H1 (cell line): ENCODE measurements at regions not wholly inside any gene's neighbourhood (a gene's known extent, or its start where the extent isn't known, plus 50 kb on each side); places are given as distances from the start of the nearest gene placed in this dataset.
A peak's percentile ranks its signal among the peaks of the same experiment; 100 is the strongest.

Experiments used
- CTCF ChIA-PET: fragments of 300-600 bp; sonication (Branson Sonifier 250); formaldehyde crosslinking; loops from one replicate; lab custom pipeline; 2021; ENCODE audit not compliant: partially characterized antibody; lab: Charles Lee
- POLR2A ChIA-PET: fragments of 300-600 bp; sonication (Branson Sonifier 250); formaldehyde crosslinking; loops from one replicate; lab custom pipeline; 2021; ENCODE audit warnings: inconsistent platforms; ENCODE audit not compliant: partially characterized antibody; lab: Charles Lee
- DNase-seq, 2 experiments: peaks; one replicate each; pipeline versions ENCODE4 v3.0.0 to v3.0.0-alpha.2; 2010 to 2022; ENCODE audit warnings: low spot score in 2 of 2, low read depth in 1 of 2, mixed read lengths in 1 of 2
- FAIRE-seq: peaks from 2 replicates; lab custom pipeline; 2011; peaks lifted over from hg19 to GRCh38; lab: Jason Lieb, UNC
- H2AFZ ChIP-seq: 2 replicates; pipeline ENCODE4 v1.8.1; 2012; ENCODE audit warnings: low read length, inconsistent platforms
- H2AK5ac ChIP-seq: 2 replicates; pipeline ENCODE4 v1.6.1; 2013; ENCODE audit warnings: low read depth, low read length
- H2BK120ac ChIP-seq: replicated peaks from 2 replicates; pipeline ENCODE3; 2013; ENCODE audit warnings: low read depth, low read length, inconsistent platforms
- H2BK12ac ChIP-seq: 2 replicates; pipeline ENCODE4 v1.6.1; 2013; ENCODE audit warnings: low read depth, low read length
- H2BK15ac ChIP-seq: 2 replicates; pipeline ENCODE4 v1.6.1; 2013; ENCODE audit warnings: low read length
- H2BK20ac ChIP-seq: 2 replicates; pipeline ENCODE4 v1.6.1; 2013; ENCODE audit warnings: low read length
- H2BK5ac ChIP-seq: 2 replicates; pipeline ENCODE4 v1.6.1; 2013; ENCODE audit warnings: low read depth, low read length
- H3K14ac ChIP-seq: 2 replicates; pipeline ENCODE4 v1.6.1; 2013; ENCODE audit warnings: inconsistent platforms; ENCODE audit not compliant: insufficient read length
- H3K18ac ChIP-seq: 2 replicates; pipeline ENCODE4 v1.6.1; 2013; ENCODE audit warnings: low read length; ENCODE audit errors: extremely low read depth
- H3K23ac ChIP-seq: 2 replicates; pipeline ENCODE4 v1.6.1; 2013; ENCODE audit warnings: inconsistent platforms; ENCODE audit not compliant: insufficient read length
- H3K23me2 ChIP-seq: 2 replicates; pipeline ENCODE4 v1.6.1; 2013; ENCODE audit warnings: low read depth, low read length
- H3K27ac ChIP-seq: 2 replicates; pipeline ENCODE4 v1.6.1; 2011; ENCODE audit warnings: low read depth, low read length, inconsistent platforms
- H3K27me3 ChIP-seq, 4 experiments: replicated peaks in 1 of 4; 1 replicate in 1 of 4; 2 replicates in 3 of 4; pipeline versions ENCODE4 v1.6.1 to v1.8.1; 2011 to 2013; ENCODE audit warnings: low read length in 3 of 4, mild to moderate bottlenecking in 3 of 4, inconsistent platforms in 2 of 4, mixed read lengths in 2 of 4, moderate library complexity in 1 of 4; ENCODE audit not compliant: control insufficient read depth in 3 of 4, insufficient read depth in 3 of 4; ENCODE audit errors: extremely low read depth in 1 of 4
- H3K36me3 ChIP-seq, 4 experiments: 2 replicates each; pipeline versions ENCODE4 v1.6.1 to v1.8.1; 2011 to 2013; ENCODE audit warnings: mild to moderate bottlenecking in 4 of 4, low read length in 3 of 4, moderate library complexity in 2 of 4, control low read depth in 1 of 4, inconsistent platforms in 1 of 4; ENCODE audit not compliant: insufficient read depth in 4 of 4, control insufficient read depth in 2 of 4
- H3K4ac ChIP-seq: replicated peaks from 2 replicates; pipeline ENCODE3; 2013; ENCODE audit warnings: low read length, low read depth, mixed read lengths, inconsistent platforms; ENCODE audit not compliant: insufficient read length
- H3K4me1 ChIP-seq, 4 experiments: replicated peaks in 1 of 4; 1 replicate in 1 of 4; 2 replicates in 3 of 4; pipeline versions ENCODE4 v1.6.1 to v1.8.1; 2011 to 2013; ENCODE audit warnings: low read length in 3 of 4, inconsistent platforms in 2 of 4, mixed read lengths in 1 of 4; ENCODE audit not compliant: insufficient read depth in 4 of 4, control insufficient read depth in 3 of 4
- H3K4me2 ChIP-seq, 2 experiments: 2 replicates each; pipeline versions ENCODE4 v1.6.1 to v1.8.1; 2011 to 2013; ENCODE audit warnings: low read depth in 2 of 2, low read length in 2 of 2, control low read depth in 1 of 2, inconsistent platforms in 1 of 2, mild to moderate bottlenecking in 1 of 2; ENCODE audit not compliant: insufficient read depth in 1 of 2
- H3K4me3 ChIP-seq, 4 experiments: fragments of 200-600, 300-600 bp in 1 of 4; sonication (generic), shearing (Covaris generic), sonication (Bioruptor Twin) in 1 of 4; 2 replicates each; pipeline versions ENCODE4 v1.5.1 to v1.8.1; 2011 to 2016; ENCODE audit warnings: low read length in 4 of 4, low read depth in 3 of 4, control low read depth in 2 of 4, inconsistent platforms in 2 of 4, mild to moderate bottlenecking in 2 of 4, mixed read lengths in 1 of 4, moderate library complexity in 1 of 4; ENCODE audit not compliant: insufficient read depth in 2 of 4; ENCODE audit errors: extremely low read depth in 1 of 4
- H3K56ac ChIP-seq: replicated peaks from 2 replicates; pipeline ENCODE3; 2013; ENCODE audit warnings: low read depth, mild to moderate bottlenecking, mixed read lengths, low read length, inconsistent platforms; ENCODE audit not compliant: insufficient read length
- H3K79me1 ChIP-seq: 2 replicates; pipeline ENCODE4 v1.6.1; 2013; ENCODE audit warnings: low read depth, low read length, control low read depth
- H3K79me2 ChIP-seq, 2 experiments: 2 replicates each; pipeline versions ENCODE4 v1.6.1 to v1.8.1; 2012 to 2013; ENCODE audit warnings: low read length in 2 of 2, mild to moderate bottlenecking in 2 of 2, inconsistent platforms in 1 of 2; ENCODE audit not compliant: insufficient read depth in 2 of 2, control insufficient read depth in 1 of 2
- H3K9ac ChIP-seq, 4 experiments: replicated peaks in 1 of 4; 1 replicate in 1 of 4; 2 replicates in 3 of 4; pipeline versions ENCODE4 v1.6.1 to v1.8.1; 2011 to 2013; ENCODE audit warnings: low read depth in 3 of 4, low read length in 3 of 4, control low read depth in 2 of 4, mild to moderate bottlenecking in 2 of 4, moderate library complexity in 2 of 4, inconsistent platforms in 1 of 4; ENCODE audit errors: extremely low read depth in 1 of 4
- H3K9me3 ChIP-seq, 2 experiments: 2 replicates each; pipeline versions ENCODE4 v1.6.1 to v1.8.1; 2012 to 2013; ENCODE audit warnings: mild to moderate bottlenecking in 2 of 2, moderate library complexity in 2 of 2, control low read depth in 1 of 2, inconsistent platforms in 1 of 2, low read depth in 1 of 2, low read length in 1 of 2, mixed read lengths in 1 of 2; ENCODE audit not compliant: insufficient read depth in 2 of 2
- H4K20me1 ChIP-seq, 2 experiments: replicated peaks in 1 of 2; 2 replicates each; pipeline versions ENCODE3 to v1.8.1; 2011 to 2013; ENCODE audit warnings: inconsistent platforms in 2 of 2, low read length in 2 of 2, mild to moderate bottlenecking in 1 of 2; ENCODE audit not compliant: insufficient read depth in 2 of 2, control insufficient read depth in 1 of 2
- H4K5ac ChIP-seq: 2 replicates; pipeline ENCODE4 v1.6.1; 2013; ENCODE audit warnings: low read length, low read depth, mixed read lengths, inconsistent platforms; ENCODE audit not compliant: insufficient read length
- H4K8ac ChIP-seq: 2 replicates; pipeline ENCODE4 v1.8.0; 2013; ENCODE audit warnings: mild to moderate bottlenecking, moderate library complexity, low read length, inconsistent platforms; ENCODE audit not compliant: insufficient read depth; ENCODE audit errors: extremely low read depth
- H4K91ac ChIP-seq: replicated peaks from 2 replicates; pipeline ENCODE3; 2013; ENCODE audit warnings: low read length, mixed read lengths, inconsistent platforms; ENCODE audit not compliant: insufficient read length
- WGBS, 2 experiments: shearing (Covaris generic) in 1 of 2; methylation state at CpG; one replicate each; pipeline versions ENCODE4 v1.1.6 to v1.1.7; 2013 to 2015; ENCODE audit warnings: low lambda C conversion rate in 2 of 2, mixed read lengths in 2 of 2, inconsistent platforms in 1 of 2, low coverage in 1 of 2, missing lambda C conversion rate in 1 of 2; ENCODE audit not compliant: insufficient replicate concordance in 2 of 2, insufficient coverage in 1 of 2, insufficient read length in 1 of 2; ENCODE audit errors: extremely low coverage in 1 of 2, missing lambda C conversion rate in 1 of 2; 5-methylcytosine and 5-hydroxymethylcytosine counted together

GRCh38 chr3:107062310-107062709, 314.9 kb upstream of the CCDC54 start:
- Histone ChIP-seq H2BK15ac (no peak overlapping the region), H4K8ac (no peak overlapping the region), H3K23me2 (no peaks in the 10 kb centered on the region), H3K36me3 (no peaks in the 10 kb centered on the region), H3K14ac (no peak overlapping the region), H4K5ac (no peak overlapping the region), H3K27me3 (no peaks in the 10 kb centered on the region), H2BK120ac (no peak overlapping the region), H2AK5ac (no peak overlapping the region), H3K56ac (no peak overlapping the region), H2BK12ac (no peak overlapping the region), H3K9me3 (peaks cover 0 to 4% of the 10 kb centered on the region in 2 experiments; a peak in 1 of 4 replicates), H3K4me2 (no peak overlapping the region), H2BK20ac (no peak overlapping the region), H3K4ac (peak overlapping the region; percentile 62), H2AFZ (no peak overlapping the region), H3K79me1 (no peaks in the 10 kb centered on the region), H3K9ac (no peak overlapping the region), H3K4me3 (no peak overlapping the region), H4K20me1 (no peaks in the 10 kb centered on the region), H3K4me1 (peaks cover 0 to 8% (median 2%) of the 10 kb centered on the region in 4 experiments; a peak in 5 of 7 replicates), H3K23ac (no peak overlapping the region), H3K18ac (no peak overlapping the region), H2BK5ac (no peak overlapping the region), H4K91ac (no peak overlapping the region), H3K27ac (no peak overlapping the region), H3K79me2 (no peaks in the 10 kb centered on the region)
- FAIRE-seq: no peak
- WGBS, 2 experiments: 88% methylated on average over 1 of the region's 1 CpG; no CpG with 5 or more reads in 1 of the 2 experiments
- ChIA-PET POLR2A (interaction anchor here (0.6 kb wide), 1 partner anchor 284 kb away, joined by 4 read pairs; no protein-coding TSS in a partner anchor), CTCF (interaction anchor here (1.6 kb wide), 1 partner anchor 318 kb away, joined by 3 read pairs; no protein-coding TSS in a partner anchor)
- DNase-seq: no peak
